GM23338 (cell line): ENCODE measurements at regions not wholly inside any gene's neighbourhood (a gene's known extent, or its start where the extent isn't known, plus 50 kb on each side); places are given as distances from the start of the nearest gene placed in this dataset.
A peak's percentile ranks its signal among the peaks of the same experiment; 100 is the strongest.

Experiments
- CTCF ChIP-seq, 2 experiments: fragments of 200-600 bp in 1 of 2; sonication (generic) in 1 of 2; conservative IDR thresholded peaks; 2 replicates each; pipeline versions ENCODE4 v1.5.1 to v1.6.1; 2016 to 2017; ENCODE audit warnings: antibody characterized with exemption in 2 of 2, low read depth in 2 of 2, mild to moderate bottlenecking in 2 of 2, moderate library complexity in 1 of 2
- EZH2 ChIP-seq: fragments of 200-600 bp; sonication (generic); IDR thresholded peaks from one replicate; pipeline ENCODE4 v1.8.0; 2017; ENCODE audit warnings: antibody characterized with exemption, mild to moderate bottlenecking, low read depth; ENCODE audit not compliant: unreplicated experiment

- TF ChIP-seq EZH2 (no peak), CTCF (conservative IDR thresholded peaks at IDR 0.05; ENCODE audit: low read depth in 2 of 2) (peak; percentile 75 to 83)
These were observed 75.1 kb upstream of the DUSP22 start for GRCh38 chr6:217048-217659.
